Posterior vena cava (tissue), 2 donors: ENCODE measurements at regions not wholly inside any gene's neighbourhood (a gene's known extent, or its start where the extent isn't known, plus 50 kb on each side); places are given as distances from the start of the nearest gene placed in this dataset.

Source experiments
- DNase-seq: peaks from one replicate; pipeline ENCODE4 v3.0.0-alpha.2; 2020; ENCODE audit warnings: low spot score
- intact Hi-C, 2 donors: fragments of 100-400 bp; cut with DNase I; formaldehyde crosslinking; loops; one replicate each; pipeline versions ENCODE4 v1.14.1 to v1.14.2; 2022 to 2023
- donor health status: DM: yes; HTN: yes; CAD: no.
- donor health status: DM: yes; HTN: yes; CAD: no.

DNA sequence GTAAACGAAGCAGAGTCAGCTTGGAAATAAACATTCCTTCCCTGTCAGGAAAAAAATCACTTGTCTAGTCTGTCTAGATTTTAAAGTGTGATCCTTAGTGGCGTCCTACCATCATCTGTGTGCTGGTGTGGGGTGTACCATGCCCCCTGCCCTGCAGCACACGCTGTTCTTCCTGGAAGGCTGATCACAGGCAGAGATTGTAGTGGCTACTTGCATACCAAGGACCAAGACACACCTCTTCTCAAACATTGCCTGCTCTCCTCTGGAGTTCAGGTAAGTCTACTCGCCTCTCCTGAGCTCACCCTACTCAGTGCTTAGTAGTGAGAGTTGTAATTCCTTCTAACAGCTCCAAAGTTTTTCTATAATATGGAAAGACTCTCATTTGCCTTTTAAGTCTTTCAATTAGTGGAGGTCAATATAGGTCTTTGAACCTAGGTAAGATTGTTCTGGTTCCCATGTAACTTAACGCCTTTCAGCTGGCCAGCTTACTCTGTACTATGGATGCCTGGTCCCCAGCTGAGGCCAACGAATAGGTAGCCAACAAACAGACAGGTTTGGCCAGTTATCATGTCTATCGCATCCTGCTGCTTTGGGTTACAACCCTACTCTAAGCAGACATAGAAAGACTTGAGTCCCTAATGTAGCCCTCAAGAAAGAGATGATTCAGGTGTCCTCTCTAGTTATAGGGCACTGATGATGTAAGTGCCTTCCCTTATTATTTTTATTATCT, 55.4 kb downstream of the XCL1 start:
- no peak for DNase-seq
- intact Hi-C loops, result no loop called here

DNA sequence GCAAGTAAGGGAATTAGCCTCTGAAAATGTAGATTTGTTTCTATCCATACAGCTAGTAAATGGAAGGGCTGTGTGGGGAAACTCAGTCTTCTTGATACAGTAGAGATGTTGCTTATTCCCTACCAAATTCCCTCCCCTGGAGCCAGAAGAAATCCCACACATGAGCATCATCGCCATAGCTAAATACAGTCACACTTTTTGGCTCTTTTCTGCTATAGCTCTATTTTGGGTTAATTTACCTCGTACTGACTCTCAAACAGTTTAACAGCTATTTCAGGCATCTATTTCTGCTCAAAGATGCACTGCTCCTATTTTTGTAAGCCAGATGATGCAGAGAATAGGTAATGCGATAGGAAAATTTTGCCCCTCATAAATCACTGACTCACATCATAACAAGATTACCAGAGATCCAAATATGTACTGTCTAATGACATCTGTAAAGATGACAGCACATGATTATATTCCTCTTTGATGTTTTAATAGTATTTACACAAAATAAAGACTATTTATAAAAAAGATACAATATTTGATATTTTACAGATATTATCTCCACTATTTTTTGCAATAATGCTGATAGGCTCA, 58.6 kb downstream of the XCL1 start:
- no peak for DNase-seq
- intact Hi-C loops, result loop anchor here in 1 of 2 donors (2.0 kb wide), 1 partner anchor 370 kb away; no protein-coding TSS in a partner anchor

DNA sequence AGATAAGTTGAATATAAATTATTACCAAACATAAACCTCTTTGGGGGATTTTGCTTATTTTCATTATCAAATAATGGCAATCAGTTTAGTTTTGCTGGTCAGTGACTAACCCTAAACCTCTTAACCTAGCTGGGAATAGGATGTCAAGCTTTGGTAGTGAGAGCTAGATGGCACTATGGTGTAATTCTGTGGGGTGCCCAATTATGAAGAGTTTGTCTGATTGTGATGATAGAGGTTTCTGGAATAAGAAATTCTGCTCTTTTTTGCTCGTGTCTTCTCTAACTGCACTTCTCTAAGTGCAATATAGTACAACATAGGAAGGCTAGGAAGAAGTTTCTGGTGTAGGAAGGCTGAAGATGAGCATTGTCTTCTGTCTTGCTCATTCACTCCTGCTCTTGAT, 59.8 kb downstream of the XCL1 start:
- no peak for DNase-seq
- intact Hi-C loops, result no loop called here

DNA sequence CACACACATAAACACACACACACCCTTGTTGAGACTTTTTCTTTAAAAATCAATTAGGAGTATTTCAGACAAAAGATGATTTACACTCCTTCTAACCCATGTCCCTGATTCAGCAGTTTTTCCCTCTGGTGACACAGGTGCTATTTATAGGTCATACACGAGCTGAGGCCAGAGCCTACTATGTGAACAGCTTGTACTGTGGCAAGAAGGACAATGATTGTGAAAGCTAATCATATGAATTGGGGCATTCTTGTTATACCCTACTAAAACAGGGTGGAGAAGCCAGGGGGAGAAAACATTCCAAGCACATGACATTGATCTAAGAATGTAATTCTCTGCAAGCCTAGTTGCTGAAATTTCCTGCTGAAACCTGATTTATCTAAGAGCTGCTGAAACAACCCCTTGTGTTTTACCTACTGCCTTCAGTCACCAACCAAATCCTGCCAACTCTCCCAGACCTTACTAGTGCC, 60.3 kb downstream of the XCL1 start:
- DNase-seq, result no peak
- intact Hi-C loops, result no loop called here

DNA sequence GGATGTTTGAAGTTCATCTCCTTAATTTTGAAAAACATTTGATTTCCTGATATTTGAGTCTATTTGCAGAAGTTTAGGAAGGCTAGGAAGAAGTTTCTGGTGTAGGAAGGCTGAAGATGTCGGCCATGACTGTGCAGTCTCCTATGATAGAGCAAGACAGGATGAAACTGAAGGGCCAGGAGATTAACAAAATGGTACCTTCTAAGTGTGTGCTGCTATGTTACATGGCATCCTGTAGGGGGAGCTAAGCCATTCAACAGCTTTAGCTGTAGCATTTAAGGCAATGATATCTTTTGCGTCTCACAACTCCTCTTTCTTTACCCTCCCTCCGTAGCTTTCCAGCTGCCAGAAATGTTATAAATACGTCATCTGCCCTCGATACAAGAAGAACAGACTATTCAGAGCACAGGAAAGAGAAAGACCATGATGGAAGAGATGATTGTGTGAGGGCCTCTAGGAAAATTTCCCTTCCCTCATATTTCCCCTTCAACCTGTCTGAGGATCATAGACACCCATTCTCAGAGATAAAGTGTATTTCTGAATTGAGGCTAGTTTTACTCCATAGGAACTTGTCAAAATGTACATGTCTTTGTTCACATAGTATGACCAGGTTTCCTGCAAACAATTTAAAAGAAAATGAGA, 61.1 kb downstream of the XCL1 start:
- no peak for DNase-seq
- intact Hi-C loops, result no loop called here

DNA sequence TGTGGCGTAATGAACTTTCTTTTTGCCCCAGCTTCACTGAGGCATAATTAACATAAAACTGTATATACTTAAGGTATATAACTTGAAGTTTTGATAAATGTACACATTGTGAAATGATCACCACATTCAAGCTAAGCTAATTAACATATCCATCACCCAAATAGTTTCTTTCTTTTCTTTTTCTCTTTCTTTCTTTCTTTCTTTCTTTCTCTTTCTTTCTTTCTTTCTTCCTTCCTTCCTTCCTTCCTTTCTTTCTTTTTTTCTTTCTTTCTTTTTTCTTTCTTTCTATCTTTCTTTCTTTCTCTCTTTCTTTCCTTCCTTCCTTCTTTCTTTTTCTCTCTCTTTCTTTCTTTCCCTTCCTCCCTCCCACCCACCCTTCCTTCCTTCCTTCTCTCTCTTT, 62.5 kb downstream of the XCL1 start:
- DNase-seq, result no peak
- intact Hi-C loops, result no loop called here

DNA sequence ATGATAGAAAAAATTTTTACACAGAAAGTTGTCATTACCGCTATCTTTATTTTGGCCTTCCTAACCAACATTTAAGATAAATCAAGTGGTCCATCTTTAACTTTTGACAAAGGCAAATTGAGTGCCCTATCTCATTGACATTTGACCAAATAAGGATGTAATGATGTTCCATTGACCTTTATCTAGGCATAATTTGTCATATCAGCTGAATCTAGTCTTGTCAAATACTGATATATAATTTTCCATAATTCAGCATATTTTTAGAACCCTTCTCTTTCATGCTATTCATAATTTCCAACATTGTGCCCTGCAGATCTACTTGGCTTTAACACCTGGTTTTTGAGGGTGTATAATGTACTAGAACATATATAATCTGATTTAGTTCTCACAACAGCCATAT, 63.8 kb downstream of the XCL1 start:
- intact Hi-C loops, result no loop called here
- DNase-seq, result no peak

DNA sequence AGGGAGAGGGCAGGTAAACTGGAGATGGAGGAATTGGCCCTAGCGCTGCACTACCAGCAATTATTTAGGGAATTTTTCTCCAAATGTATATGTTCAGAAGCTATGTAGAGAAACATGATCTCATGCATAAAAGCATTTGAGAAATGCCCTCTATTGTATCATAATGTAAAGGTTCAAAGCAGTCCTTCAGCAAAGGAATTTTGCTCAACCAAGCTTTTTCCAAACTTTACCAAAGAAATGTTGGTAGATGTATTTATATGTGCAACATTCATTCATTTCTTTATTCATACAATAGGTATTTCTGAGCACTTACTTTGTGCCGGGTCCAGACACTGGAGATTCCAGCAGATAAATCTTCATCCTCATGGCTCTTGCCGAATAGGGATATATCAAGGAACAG, 64.4 kb downstream of the XCL1 start:
- DNase-seq, result no peak
- intact Hi-C loops, result no loop called here

DNA sequence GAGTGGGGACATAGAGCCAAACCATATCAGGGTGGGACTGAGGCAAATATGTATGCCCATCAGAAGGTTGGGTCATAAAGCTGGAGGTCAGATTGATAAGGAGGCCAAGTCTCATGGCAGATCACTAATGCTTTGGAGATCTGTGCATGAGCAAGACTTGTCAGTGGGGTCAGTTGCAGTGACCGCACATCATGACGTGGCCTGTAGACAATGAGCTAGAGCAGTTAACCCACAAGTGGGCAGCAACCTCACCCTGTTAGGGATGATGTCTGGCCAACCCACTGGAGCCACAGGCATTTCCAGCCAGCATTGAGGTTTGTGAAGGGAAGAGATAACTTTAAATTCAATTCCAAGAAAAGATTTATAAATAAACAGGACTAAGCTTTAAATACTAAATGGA, 66.7 kb downstream of the XCL1 start:
- intact Hi-C loops, result no loop called here
- no peak for DNase-seq
